NB4 (cell line): ENCODE measurements at regions not wholly inside any gene's neighbourhood (a gene's known extent, or its start where the extent isn't known, plus 50 kb on each side); places are given as distances from the start of the nearest gene placed in this dataset.

Experiments
- DNase-seq: peaks from one replicate; pipeline ENCODE4 v3.0.0; 2010; ENCODE audit warnings: low read depth
- H3K4me3 ChIP-seq: one replicate; pipeline ENCODE4 v1.5.1; 2011; ENCODE audit warnings: mild to moderate bottlenecking, low read depth, low read length, moderate library complexity
- CTCF ChIP-seq: IDR thresholded peaks from one replicate; pipeline ENCODE4 v1.5.1; 2012; ENCODE audit warnings: low read depth, low read length
- MAX ChIP-seq: IDR thresholded peaks from 2 replicates; pipeline ENCODE4 v1.6.1; 2011; ENCODE audit warnings: low read depth, low read length
- MYC ChIP-seq: IDR thresholded peaks from 2 replicates; pipeline ENCODE4 v1.6.1; 2011; ENCODE audit warnings: low read depth, low read length
- POLR2A ChIP-seq: IDR thresholded peaks from 2 replicates; pipeline ENCODE4 v1.6.1; 2011; ENCODE audit warnings: mild to moderate bottlenecking; ENCODE audit not compliant: insufficient read length; ENCODE audit errors: extremely low read depth

GRCh38 chr21:24278711-24279110 lies 1328.6 kb downstream of the MRPL39 start:
- TF ChIP-seq MYC (no peak), CTCF (no peak), POLR2A (no peak), MAX (no peak)
- no peak overlapping the region for H3K4me3 ChIP-seq
- DNase-seq: no peak

DNA sequence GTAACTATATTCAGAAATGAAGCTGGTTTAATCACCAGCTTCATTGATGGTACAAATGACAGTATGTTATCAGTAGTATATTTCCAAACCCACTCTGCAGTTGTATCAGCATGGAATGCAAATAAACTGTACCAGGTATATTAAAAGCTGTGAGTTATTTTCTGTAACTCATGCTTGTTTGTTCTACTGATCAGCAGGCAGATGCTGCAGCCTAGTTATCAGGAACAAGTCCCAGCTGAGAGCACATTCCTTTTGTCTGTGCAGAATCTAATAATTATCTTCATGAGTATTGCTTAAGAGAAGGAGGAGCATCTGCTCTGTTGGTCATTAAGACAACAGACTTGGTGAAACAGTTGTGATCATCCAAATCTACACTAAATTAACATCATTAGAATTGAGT lies 1331.1 kb downstream of the MRPL39 start:
- TF ChIP-seq POLR2A (no peak), CTCF (no peak)
- no peak for DNase-seq
- H3K4me3 ChIP-seq: no peak overlapping the region

DNA sequence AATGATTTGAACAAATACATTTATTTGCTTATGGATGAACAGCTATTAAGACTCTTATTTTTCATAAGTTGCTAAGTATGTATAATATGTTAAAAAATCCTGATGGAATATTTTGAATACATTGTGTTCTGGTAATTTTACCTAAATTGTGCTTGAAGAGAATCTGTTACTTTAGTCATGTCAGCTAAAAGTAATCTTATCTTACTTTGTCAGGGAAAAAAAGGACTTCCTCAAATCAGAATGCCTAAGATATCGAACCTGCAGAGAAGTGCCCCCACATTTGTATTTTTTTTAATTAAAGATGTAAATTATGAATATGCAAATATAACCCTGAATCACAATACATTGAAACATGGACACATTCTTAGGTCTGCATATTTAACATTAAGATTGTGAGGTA lies 1331.7 kb downstream of the MRPL39 start:
- no peak for TF ChIP-seq MYC
- no peak for TF ChIP-seq POLR2A
- TF ChIP-seq CTCF: no peak
- TF ChIP-seq MAX: no peak
- H3K4me3 ChIP-seq: no peak overlapping the region
- DNase-seq: no peak

- no peak for TF ChIP-seq POLR2A
- no peak for TF ChIP-seq CTCF
- no peak for TF ChIP-seq MYC
- DNase-seq: no peak
- no peak overlapping the region for H3K4me3 ChIP-seq
Observed at GRCh38 chr21:24272521-24272938, 1334.8 kb downstream of the MRPL39 start.

- TF ChIP-seq MYC (no peak), CTCF (no peak), POLR2A (no peak), MAX (no peak)
- no peak overlapping the region for H3K4me3 ChIP-seq
- no peak for DNase-seq
Observed at GRCh38 chr21:24265987-24266386, 1341.3 kb downstream of the MRPL39 start.

DNA sequence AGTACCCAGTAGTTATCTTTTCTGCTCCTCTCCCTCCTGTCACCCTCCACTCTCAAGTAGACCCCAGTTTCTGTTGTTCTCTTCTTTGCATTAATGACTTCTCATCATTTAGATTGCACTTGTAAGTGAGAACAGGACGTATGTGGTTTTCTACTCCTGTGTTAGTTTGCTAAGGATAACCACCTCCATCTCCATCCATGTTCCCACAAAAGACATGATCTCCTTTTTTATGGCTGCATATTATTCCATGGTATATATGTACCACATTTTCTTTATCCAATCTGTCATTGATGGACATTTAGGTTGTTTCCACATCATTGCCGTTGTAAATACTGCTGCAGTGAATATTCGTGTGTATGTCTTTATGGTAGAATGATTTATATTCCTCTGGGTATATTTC lies 1346.5 kb downstream of the MRPL39 start:
- TF ChIP-seq MAX (no peak), POLR2A (no peak), CTCF (no peak), MYC (no peak)
- H3K4me3 ChIP-seq: no peak overlapping the region
- DNase-seq: no peak
